Liver (tissue), 8 donors: ENCODE measurements at regions not wholly inside any gene's neighbourhood (a gene's known extent, or its start where the extent isn't known, plus 50 kb on each side); places are given as distances from the start of the nearest gene placed in this dataset.

Source experiments
- DNase-seq: peaks from one replicate; pipeline ENCODE4 v3.0.0-alpha.2; 2017; ENCODE audit warnings: low spot score
- H3K27ac ChIP-seq, 2 donors: one replicate each; pipeline ENCODE4 v1.7.0; 2013; ENCODE audit warnings: inconsistent platforms in 2 of 2, low read length in 2 of 2, control low read depth in 1 of 2, low read depth in 1 of 2, mild to moderate bottlenecking in 1 of 2
- H3K27me3 ChIP-seq, 4 donors: one replicate each; pipeline versions ENCODE4 v1.6.1 to v1.7.0; 2013; ENCODE audit warnings: low read length in 3 of 4, inconsistent platforms in 1 of 4, mild to moderate bottlenecking in 1 of 4, moderate library complexity in 1 of 4; ENCODE audit not compliant: control insufficient read depth in 4 of 4, insufficient read depth in 4 of 4
- H3K36me3 ChIP-seq, 4 donors: one replicate each; pipeline versions ENCODE4 v1.6.1 to v1.7.0; 2013; ENCODE audit warnings: low read length in 3 of 4, mild to moderate bottlenecking in 3 of 4, low read depth in 1 of 4, moderate library complexity in 1 of 4; ENCODE audit not compliant: control insufficient read depth in 4 of 4, insufficient read depth in 3 of 4
- H3K4me1 ChIP-seq, 4 donors: one replicate each; pipeline versions ENCODE4 v1.6.1 to v1.7.0; 2013; ENCODE audit warnings: low read length in 3 of 4, mild to moderate bottlenecking in 3 of 4, moderate library complexity in 1 of 4; ENCODE audit not compliant: control insufficient read depth in 4 of 4, insufficient read depth in 4 of 4
- H3K4me3 ChIP-seq, 3 donors: one replicate each; pipeline versions ENCODE4 v1.6.1 to v1.7.0; 2013; ENCODE audit warnings: low read length in 3 of 3, control low read depth in 1 of 3, low read depth in 1 of 3, mild to moderate bottlenecking in 1 of 3
- H3K9ac ChIP-seq, 2 donors: one replicate each; pipeline ENCODE4 v1.7.0; 2013; ENCODE audit warnings: low read length in 2 of 2, mild to moderate bottlenecking in 2 of 2, moderate library complexity in 2 of 2, control low read depth in 1 of 2, low read depth in 1 of 2
- H3K9me3 ChIP-seq, 4 donors: one replicate each; pipeline versions ENCODE4 v1.6.1 to v1.7.0; 2013; ENCODE audit warnings: low read length in 3 of 4; ENCODE audit not compliant: control insufficient read depth in 4 of 4
- EGR1 ChIP-seq, 2 donors: IDR thresholded peaks; 2 replicates each; pipeline ENCODE4 v1.6.1; 2016 to 2018; ENCODE audit warnings: antibody characterized with exemption in 2 of 2, low read depth in 2 of 2
- HNF4A ChIP-seq, 2 donors: conservative IDR thresholded peaks; 2 replicates each; pipeline ENCODE4 v1.6.1; 2016; ENCODE audit warnings: antibody characterized with exemption in 2 of 2, mild to moderate bottlenecking in 2 of 2
- HNF4G ChIP-seq: IDR thresholded peaks from 2 replicates; pipeline ENCODE4 v1.6.1; 2016; ENCODE audit warnings: antibody characterized with exemption
- NR2F2 ChIP-seq: IDR thresholded peaks from 2 replicates; pipeline ENCODE4 v1.6.1; 2016; ENCODE audit warnings: antibody characterized with exemption
- RXRA ChIP-seq, 2 donors: IDR thresholded peaks; 2 replicates each; pipeline ENCODE4 v1.6.1; 2017 to 2018; ENCODE audit warnings: antibody characterized with exemption in 2 of 2, mild to moderate bottlenecking in 1 of 2
- SP1 ChIP-seq: IDR thresholded peaks from 2 replicates; pipeline ENCODE4 v1.6.1; 2018; ENCODE audit warnings: antibody characterized with exemption, mild to moderate bottlenecking
- YY1 ChIP-seq: IDR thresholded peaks from 2 replicates; pipeline ENCODE4 v1.6.1; 2016; ENCODE audit warnings: antibody characterized with exemption, mild to moderate bottlenecking
- whole genome bisulfite sequencing: extraction: QIAGEN DNeasy Blood & Tissue Kit; methylation state at CpG from one replicate; pipeline ENCODE4 v1.1.7; 2013; 5-methylcytosine and 5-hydroxymethylcytosine counted together
- TF ChIP-seq, protein P1 (sequence below): IDR thresholded peaks from 2 replicates; pipeline ENCODE4 v1.6.1; 2016; ENCODE audit warnings: antibody characterized with exemption, mild to moderate bottlenecking
- TF ChIP-seq, protein P2 (sequence below): fragments of 150-350 bp; IDR thresholded peaks from 2 replicates; pipeline ENCODE4 v1.5.1; 2017; ENCODE audit warnings: improper control_type of control experiment, low read depth, low read length; ENCODE audit not compliant: missing input control
- TF ChIP-seq, protein P3 (sequence below): IDR thresholded peaks from 2 replicates; pipeline ENCODE4 v1.6.1; 2016; ENCODE audit warnings: antibody characterized with exemption
- donor health status: healthy.
- donor health status: healthy.
- donor health status: healthy.
- donor health status: healthy.
- donor health status: healthy.

DNA sequence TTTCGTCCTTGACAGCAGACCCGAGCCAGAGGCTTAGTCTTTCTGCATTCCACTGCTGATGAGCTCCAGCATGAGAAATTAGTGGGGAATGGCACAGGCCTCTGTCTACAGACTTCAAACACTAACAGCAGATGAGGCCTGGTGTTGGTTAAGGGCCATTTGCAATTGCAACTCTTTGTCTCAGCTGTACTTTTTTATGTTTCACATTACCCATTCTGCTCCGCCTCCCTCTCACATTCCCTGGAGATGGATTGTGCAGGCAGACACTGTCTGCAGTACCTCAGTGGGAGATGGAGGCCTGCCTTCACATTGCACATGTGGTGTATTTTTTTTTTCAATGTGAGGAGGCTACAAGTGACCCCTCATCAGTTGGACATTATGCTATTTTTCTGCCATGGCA is 370.2 kb downstream of the DUSP10 start:
- Histone ChIP-seq H3K27me3 (no peaks in the 10 kb centered on the region), H3K4me3 (no peak overlapping the region), H3K27ac (no peak overlapping the region), H3K4me1 (peaks cover 0 to 5% (median 0%) of the 10 kb centered on the region in 4 donors), H3K9me3 (no peaks in the 10 kb centered on the region), H3K36me3 (no peaks in the 10 kb centered on the region), H3K9ac (no peak overlapping the region)
- no peak for TF ChIP-seq YY1
- WGBS: 89% methylated on average over 3 of the region's 3 CpGs
- DNase-seq: no peak

DNA sequence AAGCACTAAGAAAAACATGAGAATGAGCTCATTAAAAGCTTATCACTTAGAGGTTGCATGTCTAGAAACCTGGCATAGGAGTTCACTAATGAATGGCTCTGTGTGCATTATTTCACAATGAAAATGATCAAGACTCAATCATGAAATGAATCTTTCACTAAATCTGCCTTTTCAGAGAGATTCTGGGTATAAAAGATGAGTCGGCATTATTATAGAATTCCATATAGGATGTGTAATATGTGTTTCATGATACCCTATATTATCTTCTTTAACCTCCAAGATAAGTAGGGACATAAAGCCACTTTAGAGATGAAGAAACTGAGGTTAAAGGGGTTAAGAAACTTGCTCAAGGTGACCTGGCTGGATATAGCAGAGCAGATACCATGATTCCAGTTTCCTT is 368.1 kb downstream of the DUSP10 start:
- Histone ChIP-seq H3K27ac (no peak overlapping the region), H3K9me3 (no peaks in the 10 kb centered on the region), H3K36me3 (no peaks in the 10 kb centered on the region), H3K9ac (no peak overlapping the region), H3K4me1 (no peaks in the 10 kb centered on the region), H3K27me3 (no peaks in the 10 kb centered on the region), H3K4me3 (no peak overlapping the region)
- whole genome bisulfite sequencing: 98% methylated on average over 1 of the region's 1 CpG
- no peak for TF ChIP-seq RXRA (IDR thresholded peaks at IDR 0.05)
- TF ChIP-seq, protein P1, sequence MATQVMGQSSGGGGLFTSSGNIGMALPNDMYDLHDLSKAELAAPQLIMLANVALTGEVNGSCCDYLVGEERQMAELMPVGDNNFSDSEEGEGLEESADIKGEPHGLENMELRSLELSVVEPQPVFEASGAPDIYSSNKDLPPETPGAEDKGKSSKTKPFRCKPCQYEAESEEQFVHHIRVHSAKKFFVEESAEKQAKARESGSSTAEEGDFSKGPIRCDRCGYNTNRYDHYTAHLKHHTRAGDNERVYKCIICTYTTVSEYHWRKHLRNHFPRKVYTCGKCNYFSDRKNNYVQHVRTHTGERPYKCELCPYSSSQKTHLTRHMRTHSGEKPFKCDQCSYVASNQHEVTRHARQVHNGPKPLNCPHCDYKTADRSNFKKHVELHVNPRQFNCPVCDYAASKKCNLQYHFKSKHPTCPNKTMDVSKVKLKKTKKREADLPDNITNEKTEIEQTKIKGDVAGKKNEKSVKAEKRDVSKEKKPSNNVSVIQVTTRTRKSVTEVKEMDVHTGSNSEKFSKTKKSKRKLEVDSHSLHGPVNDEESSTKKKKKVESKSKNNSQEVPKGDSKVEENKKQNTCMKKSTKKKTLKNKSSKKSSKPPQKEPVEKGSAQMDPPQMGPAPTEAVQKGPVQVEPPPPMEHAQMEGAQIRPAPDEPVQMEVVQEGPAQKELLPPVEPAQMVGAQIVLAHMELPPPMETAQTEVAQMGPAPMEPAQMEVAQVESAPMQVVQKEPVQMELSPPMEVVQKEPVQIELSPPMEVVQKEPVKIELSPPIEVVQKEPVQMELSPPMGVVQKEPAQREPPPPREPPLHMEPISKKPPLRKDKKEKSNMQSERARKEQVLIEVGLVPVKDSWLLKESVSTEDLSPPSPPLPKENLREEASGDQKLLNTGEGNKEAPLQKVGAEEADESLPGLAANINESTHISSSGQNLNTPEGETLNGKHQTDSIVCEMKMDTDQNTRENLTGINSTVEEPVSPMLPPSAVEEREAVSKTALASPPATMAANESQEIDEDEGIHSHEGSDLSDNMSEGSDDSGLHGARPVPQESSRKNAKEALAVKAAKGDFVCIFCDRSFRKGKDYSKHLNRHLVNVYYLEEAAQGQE: no peak
- TF ChIP-seq HNF4G: no peak
- TF ChIP-seq NR2F2: no peak
- TF ChIP-seq SP1: no peak
- no peak for TF ChIP-seq YY1
- TF ChIP-seq EGR1 (IDR thresholded peaks at IDR 0.05; ENCODE audit: low read depth in 2 of 2): no peak
- TF ChIP-seq, protein P2, sequence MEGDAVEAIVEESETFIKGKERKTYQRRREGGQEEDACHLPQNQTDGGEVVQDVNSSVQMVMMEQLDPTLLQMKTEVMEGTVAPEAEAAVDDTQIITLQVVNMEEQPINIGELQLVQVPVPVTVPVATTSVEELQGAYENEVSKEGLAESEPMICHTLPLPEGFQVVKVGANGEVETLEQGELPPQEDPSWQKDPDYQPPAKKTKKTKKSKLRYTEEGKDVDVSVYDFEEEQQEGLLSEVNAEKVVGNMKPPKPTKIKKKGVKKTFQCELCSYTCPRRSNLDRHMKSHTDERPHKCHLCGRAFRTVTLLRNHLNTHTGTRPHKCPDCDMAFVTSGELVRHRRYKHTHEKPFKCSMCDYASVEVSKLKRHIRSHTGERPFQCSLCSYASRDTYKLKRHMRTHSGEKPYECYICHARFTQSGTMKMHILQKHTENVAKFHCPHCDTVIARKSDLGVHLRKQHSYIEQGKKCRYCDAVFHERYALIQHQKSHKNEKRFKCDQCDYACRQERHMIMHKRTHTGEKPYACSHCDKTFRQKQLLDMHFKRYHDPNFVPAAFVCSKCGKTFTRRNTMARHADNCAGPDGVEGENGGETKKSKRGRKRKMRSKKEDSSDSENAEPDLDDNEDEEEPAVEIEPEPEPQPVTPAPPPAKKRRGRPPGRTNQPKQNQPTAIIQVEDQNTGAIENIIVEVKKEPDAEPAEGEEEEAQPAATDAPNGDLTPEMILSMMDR: no peak
- TF ChIP-seq, protein P3, sequence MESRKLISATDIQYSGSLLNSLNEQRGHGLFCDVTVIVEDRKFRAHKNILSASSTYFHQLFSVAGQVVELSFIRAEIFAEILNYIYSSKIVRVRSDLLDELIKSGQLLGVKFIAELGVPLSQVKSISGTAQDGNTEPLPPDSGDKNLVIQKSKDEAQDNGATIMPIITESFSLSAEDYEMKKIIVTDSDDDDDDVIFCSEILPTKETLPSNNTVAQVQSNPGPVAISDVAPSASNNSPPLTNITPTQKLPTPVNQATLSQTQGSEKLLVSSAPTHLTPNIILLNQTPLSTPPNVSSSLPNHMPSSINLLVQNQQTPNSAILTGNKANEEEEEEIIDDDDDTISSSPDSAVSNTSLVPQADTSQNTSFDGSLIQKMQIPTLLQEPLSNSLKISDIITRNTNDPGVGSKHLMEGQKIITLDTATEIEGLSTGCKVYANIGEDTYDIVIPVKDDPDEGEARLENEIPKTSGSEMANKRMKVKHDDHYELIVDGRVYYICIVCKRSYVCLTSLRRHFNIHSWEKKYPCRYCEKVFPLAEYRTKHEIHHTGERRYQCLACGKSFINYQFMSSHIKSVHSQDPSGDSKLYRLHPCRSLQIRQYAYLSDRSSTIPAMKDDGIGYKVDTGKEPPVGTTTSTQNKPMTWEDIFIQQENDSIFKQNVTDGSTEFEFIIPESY: no peak
- no peak for TF ChIP-seq HNF4A (conservative IDR thresholded peaks at IDR 0.05)
- DNase-seq: no peak

DNA sequence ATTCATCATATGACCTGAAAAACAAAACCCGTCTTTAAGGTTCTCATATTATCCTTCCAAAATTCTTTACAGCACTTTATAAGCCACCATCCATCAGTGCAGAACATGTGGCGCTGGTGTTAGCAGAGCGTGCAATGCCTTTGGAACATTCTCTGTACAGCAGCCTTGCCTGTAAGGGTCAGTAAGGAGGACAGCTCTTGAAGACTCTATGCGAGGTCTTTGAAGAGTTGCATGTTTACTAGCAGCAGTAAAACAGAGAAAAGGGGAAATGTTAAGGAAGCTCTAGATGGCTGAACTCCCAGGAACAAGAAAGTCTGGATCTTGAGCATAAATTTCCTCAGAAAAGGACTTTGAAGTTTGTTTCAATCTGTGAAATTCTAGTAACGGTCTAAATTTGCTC is 365.6 kb downstream of the DUSP10 start:
- Histone ChIP-seq H3K4me1 (no peaks in the 10 kb centered on the region), H3K27ac (no peak overlapping the region), H3K36me3 (no peaks in the 10 kb centered on the region), H3K27me3 (no peaks in the 10 kb centered on the region), H3K4me3 (no peak overlapping the region), H3K9ac (no peak overlapping the region), H3K9me3 (no peaks in the 10 kb centered on the region)
- no peak for TF ChIP-seq NR2F2
- DNase-seq: no peak
- 90% methylated on average over 5 of the region's 5 CpGs for WGBS
